ENCODE measurements at regions not wholly inside any gene's neighbourhood (a gene's known extent, or its start where the extent isn't known, plus 50 kb on each side); places are given as distances from the start of the nearest gene placed in this dataset.

- TF ChIP-seq ELF4 (IDR thresholded peaks at IDR 0.05) (no peak), FOXM1 (IDR thresholded peaks at IDR 0.05; ENCODE audit: borderline replicate concordance) (no peak), SP1 (IDR thresholded peaks at IDR 0.05) (no peak), BHLHE40 (IDR thresholded peaks at IDR 0.05; ENCODE audit: borderline replicate concordance) (no peak), FOXK2 (IDR thresholded peaks at IDR 0.05) (no peak), FOXA1 (IDR thresholded peaks at IDR 0.05) (no peak), ARNT (IDR thresholded peaks at IDR 0.05) (no peak), ZNF384 (IDR thresholded peaks at IDR 0.05) (no peak)
These were observed 1101.5 kb upstream of the KLHL29 start for GRCh38 chr2:22283436-22283835.
